AG10803 (cell line): ENCODE measurements at regions not wholly inside any gene's neighbourhood (a gene's known extent, or its start where the extent isn't known, plus 50 kb on each side); places are given as distances from the start of the nearest gene placed in this dataset.

Experiments used
- DNase-seq: peaks from one replicate; pipeline ENCODE4 v3.0.0; 2010; ENCODE audit warnings: low read depth
- H3K4me3 ChIP-seq: 2 replicates; pipeline ENCODE4 v1.5.1; 2011; ENCODE audit warnings: mild to moderate bottlenecking, low read length, control low read depth
- CTCF ChIP-seq: conservative IDR thresholded peaks from 2 replicates; pipeline ENCODE4 v1.5.1; 2011; ENCODE audit warnings: mild to moderate bottlenecking, low read length, control low read depth, inconsistent platforms

- no peak overlapping the region for H3K4me3 ChIP-seq
- TF ChIP-seq CTCF: no peak
- no peak for DNase-seq
Observed at GRCh38 chr2:71777946-71778345, 324.6 kb downstream of the DYSF start.

GRCh38 chr2:71776227-71776626 is 322.9 kb downstream of the DYSF start:
- H3K4me3 ChIP-seq: no peak overlapping the region
- DNase-seq: no peak
- no peak for TF ChIP-seq CTCF

- no peak overlapping the region for H3K4me3 ChIP-seq
- DNase-seq: no peak
- TF ChIP-seq CTCF: no peak
Observed at GRCh38 chr2:71773218-71773617, 319.9 kb downstream of the DYSF start.

GRCh38 chr2:71772510-71773172 is 319.3 kb downstream of the DYSF start:
- no peak overlapping the region for H3K4me3 ChIP-seq
- DNase-seq: no peak
- no peak for TF ChIP-seq CTCF

GRCh38 chr2:71767663-71768062 is 314.3 kb downstream of the DYSF start:
- H3K4me3 ChIP-seq: no peak overlapping the region
- DNase-seq: no peak
- TF ChIP-seq CTCF: no peak

- peak; percentile 72 for DNase-seq
- no peak overlapping the region for H3K4me3 ChIP-seq
- TF ChIP-seq CTCF: no peak
Observed at GRCh38 chr2:71759060-71759459, 305.7 kb downstream of the DYSF start.

GRCh38 chr2:71757351-71757750 is 304.0 kb downstream of the DYSF start:
- no peak overlapping the region for H3K4me3 ChIP-seq
- DNase-seq: no peak
- no peak for TF ChIP-seq CTCF
